ENCODE measurements at regions not wholly inside any gene's neighbourhood (a gene's known extent, or its start where the extent isn't known, plus 50 kb on each side); places are given as distances from the start of the nearest gene placed in this dataset.

- TF ChIP-seq POLR2AphosphoS5 (IDR thresholded peaks at IDR 0.05; ENCODE audit: low read depth, low read length) (no peak), FOXP2 (optimal IDR thresholded peaks at IDR 0.05; ENCODE audit: borderline replicate concordance, extremely low read depth, extremely low read length, insufficient read depth) (no peak), SIN3A (IDR thresholded peaks at IDR 0.05; ENCODE audit: borderline replicate concordance, insufficient read depth, low read length) (no peak), REST (IDR thresholded peaks at IDR 0.05; ENCODE audit: insufficient read depth in 1 of 2, low read depth in 2 of 2, low read length in 2 of 2) (no peak), TAF1 (IDR thresholded peaks at IDR 0.05; ENCODE audit: borderline replicate concordance, insufficient read depth, low read length) (no peak)
These were observed 1491.8 kb downstream of the NCAM2 start for GRCh38 chr21:22490049-22490448.

- TF ChIP-seq FOXP2 (optimal IDR thresholded peaks at IDR 0.05; ENCODE audit: borderline replicate concordance, extremely low read depth, extremely low read length, insufficient read depth) (no peak), TAF1 (IDR thresholded peaks at IDR 0.05; ENCODE audit: borderline replicate concordance, insufficient read depth, low read length) (no peak), SIN3A (IDR thresholded peaks at IDR 0.05; ENCODE audit: borderline replicate concordance, insufficient read depth, low read length) (no peak), POLR2AphosphoS5 (IDR thresholded peaks at IDR 0.05; ENCODE audit: low read depth, low read length) (no peak), REST (IDR thresholded peaks at IDR 0.05; ENCODE audit: insufficient read depth in 1 of 2, low read depth in 2 of 2, low read length in 2 of 2) (no peak)
These were observed 1518.0 kb downstream of the NCAM2 start for GRCh38 chr21:22516230-22516629.

GRCh38 chr21:22535630-22536029, 1537.4 kb downstream of the NCAM2 start:
- TF ChIP-seq SIN3A (IDR thresholded peaks at IDR 0.05; ENCODE audit: borderline replicate concordance, insufficient read depth, low read length) (no peak), REST (IDR thresholded peaks at IDR 0.05; ENCODE audit: insufficient read depth in 1 of 2, low read depth in 2 of 2, low read length in 2 of 2) (no peak), POLR2AphosphoS5 (IDR thresholded peaks at IDR 0.05; ENCODE audit: low read depth, low read length) (no peak), FOXP2 (optimal IDR thresholded peaks at IDR 0.05; ENCODE audit: borderline replicate concordance, extremely low read depth, extremely low read length, insufficient read depth) (no peak), TAF1 (IDR thresholded peaks at IDR 0.05; ENCODE audit: borderline replicate concordance, insufficient read depth, low read length) (no peak)

- no peak for TF ChIP-seq FOXP2 (optimal IDR thresholded peaks at IDR 0.05; ENCODE audit: borderline replicate concordance, extremely low read depth, extremely low read length, insufficient read depth)
- TF ChIP-seq TAF1 (IDR thresholded peaks at IDR 0.05; ENCODE audit: borderline replicate concordance, insufficient read depth, low read length): no peak
- TF ChIP-seq SIN3A (IDR thresholded peaks at IDR 0.05; ENCODE audit: borderline replicate concordance, insufficient read depth, low read length): no peak
- TF ChIP-seq REST (IDR thresholded peaks at IDR 0.05; ENCODE audit: insufficient read depth in 1 of 2, low read depth in 2 of 2, low read length in 2 of 2): no peak
- no peak for TF ChIP-seq POLR2AphosphoS5 (IDR thresholded peaks at IDR 0.05; ENCODE audit: low read depth, low read length)
These were observed 1538.3 kb downstream of the NCAM2 start for GRCh38 chr21:22536509-22536908.

- TF ChIP-seq FOXP2 (optimal IDR thresholded peaks at IDR 0.05; ENCODE audit: borderline replicate concordance, extremely low read depth, extremely low read length, insufficient read depth): no peak
- TF ChIP-seq SIN3A (IDR thresholded peaks at IDR 0.05; ENCODE audit: borderline replicate concordance, insufficient read depth, low read length): no peak
- no peak for TF ChIP-seq POLR2AphosphoS5 (IDR thresholded peaks at IDR 0.05; ENCODE audit: low read depth, low read length)
- no peak for TF ChIP-seq TAF1 (IDR thresholded peaks at IDR 0.05; ENCODE audit: borderline replicate concordance, insufficient read depth, low read length)
- no peak for TF ChIP-seq REST (IDR thresholded peaks at IDR 0.05; ENCODE audit: insufficient read depth in 1 of 2, low read depth in 2 of 2, low read length in 2 of 2)
These were observed 1546.5 kb downstream of the NCAM2 start for GRCh38 chr21:22544747-22545146.
